GM12865 (cell line): ENCODE measurements at regions not wholly inside any gene's neighbourhood (a gene's known extent, or its start where the extent isn't known, plus 50 kb on each side); places are given as distances from the start of the nearest gene placed in this dataset.
"Not testable (repeated sequence)": the region's sequence is repeated elsewhere in the genome, so short reads cannot be mapped to it uniquely, and the experiment has no call there.

Experiments
- DNase-seq: peaks from one replicate; pipeline ENCODE4 v3.0.0; 2010; ENCODE audit warnings: low read depth
- H3K4me3 ChIP-seq: 2 replicates; pipeline ENCODE4 v1.5.1; 2011; ENCODE audit warnings: mild to moderate bottlenecking, low read depth, low read length, control low read depth
- TF ChIP-seq, protein P1 (sequence below): IDR thresholded peaks from 2 replicates; pipeline ENCODE4 v1.5.1; 2011; ENCODE audit warnings: low read length, control low read depth, low read depth, inconsistent platforms; ENCODE audit not compliant: insufficient read depth; ENCODE audit errors: missing control alignments

- TF ChIP-seq, protein P1, sequence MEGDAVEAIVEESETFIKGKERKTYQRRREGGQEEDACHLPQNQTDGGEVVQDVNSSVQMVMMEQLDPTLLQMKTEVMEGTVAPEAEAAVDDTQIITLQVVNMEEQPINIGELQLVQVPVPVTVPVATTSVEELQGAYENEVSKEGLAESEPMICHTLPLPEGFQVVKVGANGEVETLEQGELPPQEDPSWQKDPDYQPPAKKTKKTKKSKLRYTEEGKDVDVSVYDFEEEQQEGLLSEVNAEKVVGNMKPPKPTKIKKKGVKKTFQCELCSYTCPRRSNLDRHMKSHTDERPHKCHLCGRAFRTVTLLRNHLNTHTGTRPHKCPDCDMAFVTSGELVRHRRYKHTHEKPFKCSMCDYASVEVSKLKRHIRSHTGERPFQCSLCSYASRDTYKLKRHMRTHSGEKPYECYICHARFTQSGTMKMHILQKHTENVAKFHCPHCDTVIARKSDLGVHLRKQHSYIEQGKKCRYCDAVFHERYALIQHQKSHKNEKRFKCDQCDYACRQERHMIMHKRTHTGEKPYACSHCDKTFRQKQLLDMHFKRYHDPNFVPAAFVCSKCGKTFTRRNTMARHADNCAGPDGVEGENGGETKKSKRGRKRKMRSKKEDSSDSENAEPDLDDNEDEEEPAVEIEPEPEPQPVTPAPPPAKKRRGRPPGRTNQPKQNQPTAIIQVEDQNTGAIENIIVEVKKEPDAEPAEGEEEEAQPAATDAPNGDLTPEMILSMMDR: no peak
- DNase-seq: no peak
- no peak overlapping the region for H3K4me3 ChIP-seq
These were observed 210.8 kb upstream of the IRS4 start for GRCh38 chrX:108947205-108947604.

- DNase-seq: no peak
- TF ChIP-seq, protein P1: no peak
- H3K4me3 ChIP-seq: no peak overlapping the region
These were observed 210.2 kb upstream of the IRS4 start for GRCh38 chrX:108946531-108946930.

- no peak overlapping the region for H3K4me3 ChIP-seq
- DNase-seq: no peak
- TF ChIP-seq, protein P1: no peak
These were observed 209.6 kb upstream of the IRS4 start for GRCh38 chrX:108945883-108946523.

DNA sequence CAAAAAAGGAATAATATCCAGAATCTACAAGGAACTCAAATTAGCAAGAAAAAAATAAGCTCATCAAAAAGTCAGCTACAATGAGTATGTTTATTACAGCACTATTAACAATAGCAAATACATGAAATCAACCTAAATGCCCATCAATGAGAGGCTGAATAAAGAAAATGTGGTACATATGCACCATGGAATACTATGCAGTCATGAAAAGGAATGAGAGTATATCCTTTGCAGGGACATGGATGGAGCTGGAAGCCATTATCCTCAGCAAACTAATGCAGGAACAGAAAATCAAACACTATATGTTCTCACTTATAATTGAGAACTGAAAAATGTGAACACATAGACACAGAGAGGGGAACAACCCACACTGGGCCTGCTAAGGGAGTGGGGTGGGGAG is 178.4 kb upstream of the IRS4 start:
- no peak overlapping the region for H3K4me3 ChIP-seq
- DNase-seq: no peak
- TF ChIP-seq, protein P1: no peak

- DNase-seq: not testable (repeated sequence)
These were observed 167.5 kb upstream of the IRS4 start for GRCh38 chrX:108903831-108904230.

DNA sequence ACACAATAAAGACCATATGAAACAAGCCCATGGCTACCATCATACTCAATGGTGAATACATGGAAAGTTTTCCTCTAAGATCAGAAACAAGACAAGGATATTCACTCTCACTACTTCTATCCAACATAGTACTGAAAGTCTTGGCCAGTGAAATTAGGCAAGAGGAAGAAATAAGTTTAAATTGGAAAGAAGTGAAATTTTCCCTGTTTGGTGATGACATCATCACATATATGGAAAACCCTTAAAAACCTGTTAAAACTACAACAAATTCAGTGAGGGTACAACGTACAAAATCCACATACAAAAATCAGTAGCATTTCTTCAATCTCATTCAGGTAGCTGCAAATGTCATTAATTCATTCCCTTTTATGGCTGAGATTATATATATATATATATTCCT is 164.0 kb upstream of the IRS4 start:
- DNase-seq: no peak
- H3K4me3 ChIP-seq: no peak overlapping the region
- TF ChIP-seq, protein P1: no peak

More at GRCh38 chrX:108903831-108904230, 167.5 kb upstream of the IRS4 start:
- not testable (repeated sequence) for H3K4me3 ChIP-seq

DNA sequence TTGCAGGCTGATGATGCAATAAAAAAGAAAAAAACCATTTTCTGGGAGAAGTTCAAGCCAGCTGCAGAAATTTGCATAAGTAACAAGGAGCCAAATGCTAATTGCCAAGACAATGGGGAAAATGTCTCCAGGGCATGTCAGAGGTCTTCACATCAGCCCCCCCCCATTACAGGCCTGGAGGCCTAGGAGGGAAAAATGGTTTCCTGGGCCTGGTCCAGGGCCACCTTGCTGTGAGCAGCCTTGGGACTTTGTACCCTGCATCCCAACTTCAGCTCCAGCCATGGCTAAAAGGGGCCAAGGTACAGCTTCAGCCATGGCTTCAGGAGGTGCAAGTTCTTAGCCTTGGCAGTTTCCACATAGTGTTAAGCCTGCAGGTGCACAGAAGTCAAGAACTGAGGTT is 160.0 kb upstream of the IRS4 start:
- H3K4me3 ChIP-seq, DNase-seq: not testable (repeated sequence)

DNA sequence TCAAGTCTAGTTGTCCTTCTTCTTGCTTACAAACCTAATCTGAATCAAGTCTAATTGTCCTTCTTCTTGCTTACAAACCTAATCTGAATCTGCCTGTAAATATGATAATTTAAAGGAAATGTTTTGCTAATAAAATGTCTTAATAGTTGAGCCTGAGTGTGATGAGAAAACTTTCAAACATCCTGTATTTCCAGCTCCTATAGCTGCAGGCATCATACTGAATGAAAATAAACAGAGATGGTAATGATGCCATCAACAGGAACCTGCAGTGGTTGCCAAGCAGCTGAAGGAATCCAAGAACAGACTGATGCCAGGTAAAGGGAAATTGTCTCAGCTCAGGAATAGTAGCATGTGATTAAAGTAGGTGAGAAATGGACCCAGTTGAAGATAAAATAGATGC is 156.1 kb upstream of the IRS4 start:
- TF ChIP-seq, protein P1: no peak
- no peak overlapping the region for H3K4me3 ChIP-seq
- no peak for DNase-seq
